Choroid plexus epithelial cell (primary cell): ENCODE measurements at regions not wholly inside any gene's neighbourhood (a gene's known extent, or its start where the extent isn't known, plus 50 kb on each side); places are given as distances from the start of the nearest gene placed in this dataset.

Experiments used
- DNase-seq: peaks from one replicate; pipeline ENCODE4 v3.0.0-alpha.2; 2010; ENCODE audit warnings: low read depth
- H3K4me3 ChIP-seq: 2 replicates; pipeline ENCODE4 v1.5.1; 2011; ENCODE audit warnings: low read depth, mild to moderate bottlenecking, control low read depth, low read length, moderate library complexity
- TF ChIP-seq, protein P1 (sequence below): conservative IDR thresholded peaks from 2 replicates; pipeline ENCODE4 v1.5.1; 2011; ENCODE audit warnings: low read depth, mild to moderate bottlenecking, control low read depth, inconsistent platforms, low read length, moderate library complexity

DNA sequence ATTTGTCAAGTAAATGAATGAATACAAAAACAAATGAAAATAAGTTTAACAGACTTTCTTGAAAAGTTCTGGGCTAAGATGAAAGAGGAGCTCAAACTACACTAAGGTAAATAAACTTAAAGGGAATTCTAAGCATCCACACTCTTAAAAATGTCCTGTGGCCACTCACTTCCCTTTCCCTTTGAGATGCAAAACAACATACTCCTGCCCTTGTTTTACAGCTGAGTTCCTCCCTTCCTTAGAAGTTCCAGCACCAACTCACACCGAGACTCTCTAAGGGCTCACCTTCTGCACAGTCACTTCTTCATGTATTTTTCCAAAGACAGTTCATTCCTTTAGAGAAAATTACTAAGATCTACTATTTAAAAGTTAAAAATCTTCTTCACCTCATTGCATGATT is 123.3 kb upstream of the CMC1 start:
- TF ChIP-seq, protein P1, sequence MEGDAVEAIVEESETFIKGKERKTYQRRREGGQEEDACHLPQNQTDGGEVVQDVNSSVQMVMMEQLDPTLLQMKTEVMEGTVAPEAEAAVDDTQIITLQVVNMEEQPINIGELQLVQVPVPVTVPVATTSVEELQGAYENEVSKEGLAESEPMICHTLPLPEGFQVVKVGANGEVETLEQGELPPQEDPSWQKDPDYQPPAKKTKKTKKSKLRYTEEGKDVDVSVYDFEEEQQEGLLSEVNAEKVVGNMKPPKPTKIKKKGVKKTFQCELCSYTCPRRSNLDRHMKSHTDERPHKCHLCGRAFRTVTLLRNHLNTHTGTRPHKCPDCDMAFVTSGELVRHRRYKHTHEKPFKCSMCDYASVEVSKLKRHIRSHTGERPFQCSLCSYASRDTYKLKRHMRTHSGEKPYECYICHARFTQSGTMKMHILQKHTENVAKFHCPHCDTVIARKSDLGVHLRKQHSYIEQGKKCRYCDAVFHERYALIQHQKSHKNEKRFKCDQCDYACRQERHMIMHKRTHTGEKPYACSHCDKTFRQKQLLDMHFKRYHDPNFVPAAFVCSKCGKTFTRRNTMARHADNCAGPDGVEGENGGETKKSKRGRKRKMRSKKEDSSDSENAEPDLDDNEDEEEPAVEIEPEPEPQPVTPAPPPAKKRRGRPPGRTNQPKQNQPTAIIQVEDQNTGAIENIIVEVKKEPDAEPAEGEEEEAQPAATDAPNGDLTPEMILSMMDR, result no peak
- no peak for DNase-seq
- no peak overlapping the region for H3K4me3 ChIP-seq

DNA sequence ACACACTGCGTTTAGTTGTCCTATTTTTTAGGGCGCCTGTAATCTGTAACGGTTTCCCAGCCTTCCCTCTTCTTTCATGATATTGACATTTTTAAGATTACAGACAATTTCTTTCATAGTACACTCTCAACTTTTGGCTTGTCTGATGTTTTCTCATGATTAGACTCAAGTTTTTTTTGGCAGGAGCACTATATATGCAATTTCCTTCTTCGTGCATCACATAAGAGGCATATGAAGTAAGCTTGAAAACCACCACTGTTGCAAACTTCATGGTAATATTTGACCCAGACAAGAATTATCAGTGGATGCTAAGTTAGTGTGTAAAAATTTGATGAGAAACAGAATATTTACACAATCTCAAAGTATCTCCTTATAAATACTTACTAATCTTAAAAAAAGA is 119.2 kb upstream of the CMC1 start:
- peak; percentile 88 for DNase-seq
- TF ChIP-seq, protein P1, result no peak
- no peak overlapping the region for H3K4me3 ChIP-seq

DNA sequence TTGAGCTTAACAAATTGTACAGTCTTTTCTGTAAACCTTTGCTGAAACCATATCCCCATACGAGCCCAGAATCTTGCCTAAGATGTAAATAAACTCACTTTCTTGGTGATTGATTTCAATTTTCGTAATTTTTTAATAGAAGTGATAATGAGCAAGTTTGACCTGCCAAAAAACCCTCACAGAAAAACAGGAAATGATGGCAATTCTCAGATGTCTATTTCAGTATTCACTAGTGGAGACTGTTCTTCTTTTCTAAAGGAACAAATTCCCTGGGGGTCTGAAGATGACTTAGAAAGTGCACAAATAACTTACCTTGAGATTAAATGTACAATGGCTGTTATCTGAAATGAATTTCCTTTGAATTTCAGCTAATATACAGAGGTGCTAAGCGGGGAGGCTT is 116.5 kb upstream of the CMC1 start:
- no peak for DNase-seq
- TF ChIP-seq, protein P1, result no peak
- no peak overlapping the region for H3K4me3 ChIP-seq

DNA sequence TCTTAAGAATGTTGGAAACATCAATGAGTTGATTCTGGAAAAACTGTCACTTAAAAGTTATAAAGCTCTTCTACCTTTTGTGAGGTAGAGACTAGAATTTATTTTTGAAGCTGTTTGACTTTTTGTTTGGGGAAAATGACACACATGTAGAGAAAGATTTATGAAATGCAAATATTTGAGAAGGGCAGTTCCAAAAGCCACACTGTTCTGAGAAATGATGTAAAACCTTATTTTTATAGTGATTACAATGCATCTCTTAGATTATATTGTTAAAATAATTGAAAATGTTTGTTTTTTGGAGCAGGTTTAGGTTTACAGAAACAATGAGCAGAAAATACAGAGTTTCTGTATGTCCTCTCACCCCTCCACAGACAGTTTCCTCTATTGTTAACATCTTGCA is 116.1 kb upstream of the CMC1 start:
- TF ChIP-seq, protein P1, result no peak
- no peak overlapping the region for H3K4me3 ChIP-seq
- no peak for DNase-seq

DNA sequence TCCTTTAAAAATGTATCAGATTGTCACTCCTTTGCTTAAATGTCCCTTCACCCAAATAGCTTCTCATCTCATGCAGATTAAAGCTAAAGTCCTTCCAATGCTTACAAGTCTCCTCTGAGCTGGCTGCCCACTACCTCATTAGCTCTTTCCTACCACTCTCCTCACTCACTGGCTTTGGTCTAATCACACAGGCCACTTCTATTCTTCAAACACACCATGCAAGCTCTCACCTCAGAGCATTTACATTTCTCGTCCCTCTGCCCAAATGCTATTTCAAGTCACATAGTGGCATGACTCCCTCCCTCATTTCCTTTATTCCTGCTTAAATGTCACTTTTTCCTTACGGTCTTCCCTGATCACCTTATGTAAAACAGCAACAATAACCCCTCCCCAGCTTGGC is 110.6 kb upstream of the CMC1 start:
- TF ChIP-seq, protein P1, result no peak
- DNase-seq, result no peak
- H3K4me3 ChIP-seq, result no peak overlapping the region

DNA sequence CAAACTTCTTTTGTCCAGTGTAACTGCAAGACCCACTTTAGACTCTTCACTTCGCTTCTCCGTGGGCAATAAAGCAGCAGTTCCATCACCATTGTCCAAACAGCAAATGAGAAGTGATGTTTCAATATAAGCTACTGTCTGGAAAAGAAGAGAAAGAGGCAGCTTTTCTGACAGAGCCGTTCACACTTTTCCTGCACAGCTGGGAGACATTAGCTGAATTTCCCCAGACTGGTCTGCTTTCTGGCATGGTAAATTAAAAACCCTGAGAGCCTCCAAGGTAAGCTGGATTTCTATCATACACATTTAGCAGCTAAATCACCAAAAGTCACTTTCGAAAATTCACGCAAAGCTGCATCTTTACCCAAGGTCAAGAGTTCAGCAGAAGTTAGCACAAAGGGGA is 108.5 kb upstream of the CMC1 start:
- DNase-seq, result no peak
- TF ChIP-seq, protein P1, result no peak
- no peak overlapping the region for H3K4me3 ChIP-seq

DNA sequence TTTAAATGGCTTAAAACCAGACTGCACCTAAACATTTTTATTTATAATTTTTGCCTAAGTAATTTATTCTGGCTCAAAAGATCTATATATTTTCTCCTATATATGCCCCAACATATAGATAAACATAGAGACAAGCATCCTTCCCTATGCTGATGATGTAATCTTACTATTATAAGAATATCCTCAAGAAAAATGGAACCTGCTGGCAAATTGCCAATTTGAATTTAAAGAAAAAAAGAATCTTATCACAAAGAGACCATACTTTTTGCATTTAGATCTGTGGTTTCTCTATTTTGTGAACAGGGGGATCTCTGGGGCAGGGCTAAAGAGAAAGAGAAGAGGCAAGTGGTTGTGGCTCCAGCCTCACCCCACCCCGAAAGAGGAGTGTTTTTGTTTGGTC is 107.2 kb upstream of the CMC1 start:
- no peak for DNase-seq
- TF ChIP-seq, protein P1, result no peak
- H3K4me3 ChIP-seq, result no peak overlapping the region
